22Rv1 (cell line): ENCODE measurements at regions not wholly inside any gene's neighbourhood (a gene's known extent, or its start where the extent isn't known, plus 50 kb on each side); places are given as distances from the start of the nearest gene placed in this dataset.
A peak's percentile ranks its signal among the peaks of the same experiment; 100 is the strongest.

Source experiments
- H3K27ac ChIP-seq: fragments of 450-650 bp; 2 replicates; pipeline ENCODE4 v1.5.1; 2017
- ZFX ChIP-seq: fragments of 450-650 bp; IDR thresholded peaks from 2 replicates; pipeline ENCODE4 v1.6.1; 2017; ENCODE audit warnings: antibody characterized with exemption, borderline replicate concordance
- TF ChIP-seq, protein P1 (sequence below): fragments of 450-650 bp; IDR thresholded peaks from 2 replicates; pipeline ENCODE4 v1.5.1; 2017; ENCODE audit warnings: mild to moderate bottlenecking

DNA sequence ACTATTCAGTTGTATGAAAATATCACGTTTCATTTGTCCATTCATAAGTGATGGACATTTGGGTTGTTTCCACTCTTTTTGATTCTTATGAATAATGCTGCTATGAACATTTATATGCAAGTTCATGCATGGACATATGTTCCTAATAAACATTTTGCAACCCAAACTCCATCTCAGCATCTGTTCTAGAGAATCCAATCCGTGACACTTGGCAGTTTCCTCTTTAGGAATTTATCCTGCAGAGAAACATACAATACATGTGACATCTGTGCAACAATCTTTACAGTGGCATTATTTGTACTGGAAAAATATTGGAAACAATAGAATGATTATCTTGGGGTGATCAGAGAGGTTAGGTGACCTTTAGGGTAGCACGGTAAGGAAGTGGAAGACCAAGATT lies 290.8 kb upstream of the SRRM4 start:
- TF ChIP-seq, protein P1, sequence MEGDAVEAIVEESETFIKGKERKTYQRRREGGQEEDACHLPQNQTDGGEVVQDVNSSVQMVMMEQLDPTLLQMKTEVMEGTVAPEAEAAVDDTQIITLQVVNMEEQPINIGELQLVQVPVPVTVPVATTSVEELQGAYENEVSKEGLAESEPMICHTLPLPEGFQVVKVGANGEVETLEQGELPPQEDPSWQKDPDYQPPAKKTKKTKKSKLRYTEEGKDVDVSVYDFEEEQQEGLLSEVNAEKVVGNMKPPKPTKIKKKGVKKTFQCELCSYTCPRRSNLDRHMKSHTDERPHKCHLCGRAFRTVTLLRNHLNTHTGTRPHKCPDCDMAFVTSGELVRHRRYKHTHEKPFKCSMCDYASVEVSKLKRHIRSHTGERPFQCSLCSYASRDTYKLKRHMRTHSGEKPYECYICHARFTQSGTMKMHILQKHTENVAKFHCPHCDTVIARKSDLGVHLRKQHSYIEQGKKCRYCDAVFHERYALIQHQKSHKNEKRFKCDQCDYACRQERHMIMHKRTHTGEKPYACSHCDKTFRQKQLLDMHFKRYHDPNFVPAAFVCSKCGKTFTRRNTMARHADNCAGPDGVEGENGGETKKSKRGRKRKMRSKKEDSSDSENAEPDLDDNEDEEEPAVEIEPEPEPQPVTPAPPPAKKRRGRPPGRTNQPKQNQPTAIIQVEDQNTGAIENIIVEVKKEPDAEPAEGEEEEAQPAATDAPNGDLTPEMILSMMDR: no peak
- no peak for TF ChIP-seq ZFX
- no peak overlapping the region for H3K27ac ChIP-seq

DNA sequence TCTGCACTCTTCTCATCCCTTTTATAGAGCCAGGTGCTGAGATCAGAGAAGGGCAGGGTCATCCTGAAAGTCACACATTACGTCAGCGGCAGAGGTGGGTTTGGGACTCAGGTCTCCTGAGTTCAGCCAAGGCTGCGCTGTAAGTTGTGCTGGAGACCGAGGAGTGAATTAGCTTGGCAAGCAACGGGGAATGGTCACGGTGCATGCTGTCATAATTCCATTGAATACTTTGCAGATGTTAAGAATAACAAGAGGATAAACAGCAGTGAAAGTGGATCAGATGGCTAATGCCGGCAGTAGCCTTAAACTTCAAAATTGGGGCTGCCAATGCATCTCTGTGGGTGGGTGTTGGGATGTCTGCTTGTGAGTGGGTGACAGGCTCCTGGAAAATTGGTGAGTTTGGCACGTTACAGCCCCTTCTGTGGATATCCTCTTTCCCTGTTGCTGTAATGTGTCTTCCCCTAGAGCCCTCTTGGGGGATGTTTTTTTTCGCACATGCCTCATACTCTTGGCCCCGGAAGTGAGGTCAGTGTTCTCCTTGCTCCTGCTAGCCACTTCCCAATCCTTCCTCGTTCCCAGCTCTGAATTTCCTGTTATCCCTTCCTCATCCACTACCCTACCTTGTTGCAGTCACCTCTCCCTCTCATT lies 287.1 kb upstream of the SRRM4 start:
- no peak overlapping the region for H3K27ac ChIP-seq
- no peak for TF ChIP-seq ZFX
- TF ChIP-seq, protein P1: no peak

DNA sequence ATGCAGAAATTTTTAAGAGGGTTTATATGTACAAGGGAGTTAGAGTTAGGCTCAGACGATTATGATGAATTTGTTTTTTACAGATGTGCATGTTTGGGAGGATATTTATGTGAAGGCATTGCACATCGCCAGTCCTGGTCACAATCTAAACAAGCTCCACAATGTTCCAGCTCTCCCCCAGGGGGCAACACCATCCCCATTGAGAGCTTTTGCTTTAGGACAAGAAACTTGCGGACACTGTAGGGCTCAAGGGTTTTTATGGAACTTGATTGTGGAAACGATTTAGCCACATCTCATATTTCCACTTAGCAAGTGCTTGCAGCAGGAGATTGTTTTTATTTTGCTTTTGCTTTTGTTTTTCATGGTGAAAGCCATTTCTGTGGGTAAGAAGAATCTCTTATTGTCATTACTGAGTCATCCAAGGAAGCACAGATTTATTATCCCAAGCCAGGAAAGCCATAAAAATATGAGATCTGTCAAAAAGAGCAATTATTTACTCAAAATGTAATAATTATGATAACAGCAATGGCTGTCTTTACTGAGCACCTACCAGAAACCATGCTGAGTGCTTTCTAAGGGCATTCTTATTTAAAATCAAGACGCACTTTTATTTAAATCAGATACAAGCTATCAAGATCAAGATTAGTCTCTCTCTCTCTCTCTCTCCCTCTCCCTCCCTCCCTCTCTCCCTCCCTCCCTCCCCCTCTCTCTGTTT lies 276.7 kb upstream of the SRRM4 start:
- no peak for TF ChIP-seq ZFX
- TF ChIP-seq, protein P1: no peak
- no peak overlapping the region for H3K27ac ChIP-seq

DNA sequence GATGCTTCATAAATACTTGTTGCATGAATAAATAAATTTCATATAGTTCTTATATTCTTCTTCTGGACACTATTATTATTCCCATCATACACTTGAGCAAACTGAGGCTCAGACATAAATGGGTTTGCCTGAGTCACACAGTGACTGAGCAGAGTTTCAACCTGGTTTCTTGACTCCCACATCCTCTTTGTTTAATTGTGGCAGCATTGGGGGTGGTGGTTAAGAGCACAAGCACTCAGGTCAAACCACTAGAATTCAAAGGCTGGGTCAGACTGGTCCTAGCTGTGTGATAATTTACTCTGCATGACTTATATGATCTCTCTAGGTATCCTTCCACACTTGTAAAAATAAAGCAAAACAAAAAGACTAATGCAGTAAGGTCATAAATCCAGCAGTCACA lies 274.9 kb upstream of the SRRM4 start:
- TF ChIP-seq, protein P1: no peak
- no peak for TF ChIP-seq ZFX
- no peak overlapping the region for H3K27ac ChIP-seq

DNA sequence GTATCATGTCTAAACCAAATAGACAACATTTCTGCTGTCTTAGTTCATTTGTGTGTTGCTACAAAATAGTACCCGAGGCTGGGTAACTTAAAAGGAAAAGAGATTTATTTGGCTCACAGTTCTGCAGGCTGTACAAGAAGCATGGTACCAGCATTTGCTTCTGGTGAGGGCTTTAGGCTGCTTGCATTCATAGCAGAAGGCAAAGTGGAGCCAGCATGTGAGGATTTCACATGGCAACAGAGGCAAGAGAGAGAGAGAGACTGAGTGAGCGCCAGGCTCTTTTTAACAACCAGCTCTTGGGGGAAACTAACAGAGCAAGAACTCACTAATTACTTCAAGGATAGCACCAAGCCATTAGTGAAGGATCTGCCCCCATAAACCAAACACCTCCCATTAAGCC lies 271.4 kb upstream of the SRRM4 start:
- TF ChIP-seq, protein P1: no peak
- TF ChIP-seq ZFX: no peak
- H3K27ac ChIP-seq: no peak overlapping the region

DNA sequence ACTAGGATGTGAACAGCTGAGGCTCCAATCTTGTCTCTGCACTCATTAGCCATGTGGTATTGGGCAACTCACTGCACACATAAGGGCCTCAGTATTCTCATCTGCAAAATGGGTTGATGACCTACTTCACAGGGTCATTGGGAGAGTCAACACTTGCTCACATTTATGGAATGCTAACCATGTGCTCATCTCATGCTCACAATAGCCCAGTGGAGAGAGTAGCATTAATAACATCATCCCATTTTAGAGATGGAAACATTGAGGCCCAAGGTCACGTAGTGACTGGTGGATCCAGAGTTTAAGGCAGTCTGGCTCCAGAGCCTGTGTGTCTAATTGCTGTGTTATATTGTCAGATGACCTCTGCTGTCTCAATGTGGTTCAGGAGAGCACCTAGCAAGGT lies 270.2 kb upstream of the SRRM4 start:
- H3K27ac ChIP-seq: no peak overlapping the region
- TF ChIP-seq, protein P1: no peak
- TF ChIP-seq ZFX: no peak

DNA sequence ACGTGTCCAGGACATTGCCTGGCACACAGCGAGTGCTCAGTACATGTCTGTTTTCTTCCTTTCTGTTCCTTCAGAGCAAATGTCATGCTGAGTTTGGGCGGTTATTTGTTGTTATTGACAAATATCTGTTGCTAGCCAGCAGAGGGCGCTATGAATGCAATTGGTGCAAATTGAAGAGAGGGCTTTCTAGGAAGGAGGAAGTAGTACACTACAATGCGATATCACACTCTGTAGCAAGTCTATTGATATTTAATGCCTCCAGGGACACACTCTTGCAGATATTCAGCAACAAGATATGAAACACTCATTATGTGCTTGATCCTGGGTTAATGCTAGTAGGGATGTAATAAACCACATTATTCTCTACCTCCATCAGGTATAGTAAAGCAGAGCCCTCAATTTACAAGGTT lies 267.3 kb upstream of the SRRM4 start:
- TF ChIP-seq, protein P1: peak; percentile 95
- TF ChIP-seq ZFX: no peak
- no peak overlapping the region; the same call in 1 of the 2 replicates for H3K27ac ChIP-seq
